Spleen (tissue), 3 donors: ENCODE measurements at regions not wholly inside any gene's neighbourhood (a gene's known extent, or its start where the extent isn't known, plus 50 kb on each side); places are given as distances from the start of the nearest gene placed in this dataset.

Experiments
- POLR2A ChIP-seq, 3 donors: fragments of 450-650 bp; IDR thresholded peaks; one replicate each; pipeline ENCODE4 v1.5.1; 2017; ENCODE audit warnings: antibody characterized with exemption in 3 of 3, mild to moderate bottlenecking in 1 of 3
- POLR2AphosphoS5 ChIP-seq, 3 donors: sonication (generic); formaldehyde crosslinking; IDR thresholded peaks; one replicate each; pipeline ENCODE4 v1.5.1; 2017; ENCODE audit warnings: antibody characterized with exemption in 3 of 3

DNA sequence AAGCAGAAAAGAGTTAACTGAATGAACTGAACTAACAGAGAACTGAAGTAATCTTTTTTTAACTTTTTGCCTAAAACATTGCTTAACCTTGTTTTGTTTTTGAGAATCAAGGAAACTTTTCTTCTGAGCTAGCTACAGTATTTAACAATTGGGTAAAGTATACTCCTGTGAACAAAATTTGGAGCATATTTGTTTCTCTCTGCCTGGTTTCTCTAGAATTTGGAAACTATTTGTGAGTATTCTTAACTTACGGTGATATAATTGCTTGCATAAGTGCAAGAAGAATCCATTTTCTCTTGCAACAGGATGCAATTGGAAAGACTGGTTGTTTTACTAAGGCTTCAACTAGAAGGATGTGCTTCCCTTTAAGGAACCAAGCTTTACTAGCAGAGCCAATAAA is 65.9 kb upstream of the FAM98A start:
- TF ChIP-seq POLR2AphosphoS5 (IDR thresholded peaks at IDR 0.05) (no peak), POLR2A (IDR thresholded peaks at IDR 0.05) (no peak)
